ENCODE measurements at regions not wholly inside any gene's neighbourhood (a gene's known extent, or its start where the extent isn't known, plus 50 kb on each side); places are given as distances from the start of the nearest gene placed in this dataset.

DNA sequence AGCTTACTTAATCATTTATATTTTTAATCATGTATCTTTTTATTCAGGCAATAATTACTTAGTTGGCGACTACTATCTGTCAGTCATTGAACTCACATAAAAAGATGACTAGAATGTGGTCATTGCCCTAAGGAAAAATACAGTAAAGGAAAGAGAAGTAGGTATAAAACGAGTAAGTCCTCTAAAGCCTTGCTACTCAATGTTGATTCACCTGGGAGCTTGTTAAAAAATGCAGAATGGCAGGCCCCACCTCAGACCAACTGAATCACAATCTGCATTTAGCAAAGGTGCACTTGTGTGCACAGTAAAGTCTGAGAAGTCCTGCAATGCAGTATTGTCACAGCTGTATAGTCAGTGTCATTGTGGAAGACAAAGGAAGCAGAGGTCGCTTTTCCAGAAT is 592.4 kb downstream of the CSNK1G3 start:
- TF ChIP-seq POLR2H (tag; IDR thresholded peaks at IDR 0.05; ENCODE audit: low read depth) (no peak), TEAD2 (tag; IDR thresholded peaks at IDR 0.05) (no peak), FOXK1 (CRISPR knock-in tag; IDR thresholded peaks at IDR 0.05; ENCODE audit: borderline replicate concordance) (no peak), NFYB (IDR thresholded peaks at IDR 0.05; ENCODE audit: extremely low read depth, insufficient read length) (no peak), EGR1 (conservative IDR thresholded peaks at IDR 0.05) (no peak)
- TF ChIP-seq, protein P1, sequence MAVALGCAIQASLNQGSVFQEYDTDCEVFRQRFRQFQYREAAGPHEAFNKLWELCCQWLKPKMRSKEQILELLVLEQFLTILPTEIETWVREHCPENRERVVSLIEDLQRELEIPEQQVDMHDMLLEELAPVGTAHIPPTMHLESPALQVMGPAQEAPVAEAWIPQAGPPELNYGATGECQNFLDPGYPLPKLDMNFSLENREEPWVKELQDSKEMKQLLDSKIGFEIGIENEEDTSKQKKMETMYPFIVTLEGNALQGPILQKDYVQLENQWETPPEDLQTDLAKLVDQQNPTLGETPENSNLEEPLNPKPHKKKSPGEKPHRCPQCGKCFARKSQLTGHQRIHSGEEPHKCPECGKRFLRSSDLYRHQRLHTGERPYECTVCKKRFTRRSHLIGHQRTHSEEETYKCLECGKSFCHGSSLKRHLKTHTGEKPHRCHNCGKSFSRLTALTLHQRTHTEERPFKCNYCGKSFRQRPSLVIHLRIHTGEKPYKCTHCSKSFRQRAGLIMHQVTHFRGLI (CRISPR knock-in tag; IDR thresholded peaks at IDR 0.05): no peak
- TF ChIP-seq, protein P2, sequence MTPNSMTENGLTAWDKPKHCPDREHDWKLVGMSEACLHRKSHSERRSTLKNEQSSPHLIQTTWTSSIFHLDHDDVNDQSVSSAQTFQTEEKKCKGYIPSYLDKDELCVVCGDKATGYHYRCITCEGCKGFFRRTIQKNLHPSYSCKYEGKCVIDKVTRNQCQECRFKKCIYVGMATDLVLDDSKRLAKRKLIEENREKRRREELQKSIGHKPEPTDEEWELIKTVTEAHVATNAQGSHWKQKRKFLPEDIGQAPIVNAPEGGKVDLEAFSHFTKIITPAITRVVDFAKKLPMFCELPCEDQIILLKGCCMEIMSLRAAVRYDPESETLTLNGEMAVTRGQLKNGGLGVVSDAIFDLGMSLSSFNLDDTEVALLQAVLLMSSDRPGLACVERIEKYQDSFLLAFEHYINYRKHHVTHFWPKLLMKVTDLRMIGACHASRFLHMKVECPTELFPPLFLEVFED (CRISPR knock-in tag; conservative IDR thresholded peaks at IDR 0.05): no peak

Data from K562 (cell line).